Upper lobe of left lung (tissue), 6 donors: ENCODE measurements at regions not wholly inside any gene's neighbourhood (a gene's known extent, or its start where the extent isn't known, plus 50 kb on each side); places are given as distances from the start of the nearest gene placed in this dataset.

Experiments
- ATAC-seq, 2 donors: fragments of 200-7000 bp; cut with Tn5 transposase; one replicate each; pipeline ENCODE4 v1.9.1; 2022; ENCODE audit warnings: mild to moderate bottlenecking in 2 of 2, moderate library complexity in 2 of 2; ENCODE audit not compliant: low FRiP score in 2 of 2
- DNase-seq, 2 donors: peaks; one replicate each; pipeline ENCODE4 v3.0.0-alpha.2; 2019 to 2020
- H3K27ac ChIP-seq, 4 donors: fragments of 200-600 bp; sonication (generic); one replicate each; pipeline ENCODE4 v1.5.1; 2016 to 2019
- H3K27me3 ChIP-seq, 4 donors: fragments of 200-600 bp; sonication (generic); one replicate each; pipeline ENCODE4 v1.5.1; 2017 to 2019
- H3K36me3 ChIP-seq, 4 donors: fragments of 200-600 bp; sonication (generic); one replicate each; pipeline ENCODE4 v1.5.1; 2016 to 2019
- H3K4me1 ChIP-seq, 4 donors: fragments of 200-600 bp; sonication (generic); one replicate each; pipeline ENCODE4 v1.5.1; 2018 to 2019
- H3K4me3 ChIP-seq, 4 donors: fragments of 200-600 bp; sonication (generic); one replicate each; pipeline ENCODE4 v1.5.1; 2017 to 2019; ENCODE audit warnings: mild to moderate bottlenecking in 2 of 4, moderate library complexity in 1 of 4
- H3K9me3 ChIP-seq, 4 donors: fragments of 200-600 bp; sonication (generic); one replicate each; pipeline ENCODE4 v1.5.1; 2018 to 2019
- EP300 ChIP-seq, 4 donors: sonication (generic); formaldehyde crosslinking; IDR thresholded peaks; one replicate each; pipeline ENCODE4 v1.5.1; 2017; ENCODE audit warnings: antibody characterized with exemption in 4 of 4, control low read depth in 2 of 4
- POLR2A ChIP-seq, 4 donors: fragments of 450-650 bp; IDR thresholded peaks; one replicate each; pipeline ENCODE4 v1.5.1; 2016 to 2017; ENCODE audit warnings: antibody characterized with exemption in 4 of 4, mild to moderate bottlenecking in 2 of 4
- POLR2AphosphoS5 ChIP-seq, 2 donors: sonication (generic); formaldehyde crosslinking; IDR thresholded peaks; one replicate each; pipeline ENCODE4 v1.5.1; 2017; ENCODE audit warnings: antibody characterized with exemption in 2 of 2
- WGBS, 2 donors: methylation state at CpG; one replicate each; pipeline ENCODE4 v1.1.5; 2017 to 2018; 5-methylcytosine and 5-hydroxymethylcytosine counted together
- TF ChIP-seq, protein P1 (sequence below), 6 experiments: fragments of 450-650 bp in 4 of 6; fragments of 200-600 bp in 2 of 6; sonication (generic) in 2 of 6; IDR thresholded peaks; one replicate each; pipeline ENCODE4 v1.5.1; 2016 to 2019; ENCODE audit warnings: antibody characterized with exemption in 6 of 6
- donor health status: DM: no; HTN: no; CAD: no; lungs with moderate emphysema.
- donor health status: DM: no; HTN: yes; CAD: no; lungs with severe emphysema.

DNA sequence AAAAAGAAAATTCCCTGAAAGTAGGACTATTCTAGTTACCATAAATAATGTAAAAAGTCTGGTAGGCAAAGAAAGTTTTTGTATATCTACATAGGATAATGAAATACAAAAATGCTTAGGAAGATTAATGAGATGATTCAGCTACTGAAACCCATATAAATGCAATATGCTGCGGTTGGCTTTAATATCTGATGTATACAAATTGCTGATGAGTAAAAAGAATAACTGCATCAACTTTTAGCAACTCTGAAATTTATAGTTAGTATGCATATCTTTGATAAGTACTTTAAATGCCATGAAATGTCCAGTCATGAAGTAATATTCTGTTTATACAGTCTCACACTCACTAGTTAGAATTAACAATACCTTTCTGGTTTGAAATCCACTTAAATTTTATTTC lies 404.8 kb downstream of the TLL1 start:
- no peak overlapping the region for H3K4me3 ChIP-seq
- WGBS, 2 donors: 84 to 93% methylated on average over 1 of the region's 1 CpG
- H3K4me1 ChIP-seq: no peaks in the 10 kb centered on the region
- no peaks in the 10 kb centered on the region for H3K9me3 ChIP-seq
- ATAC-seq (no peak), DNase-seq (no peak)
- H3K27me3 ChIP-seq: no peaks in the 10 kb centered on the region
- H3K27ac ChIP-seq: no peak overlapping the region
- TF ChIP-seq POLR2A (IDR thresholded peaks at IDR 0.05) (no peak), POLR2AphosphoS5 (IDR thresholded peaks at IDR 0.05) (no peak), EP300 (IDR thresholded peaks at IDR 0.05) (no peak)
- TF ChIP-seq, protein P1, sequence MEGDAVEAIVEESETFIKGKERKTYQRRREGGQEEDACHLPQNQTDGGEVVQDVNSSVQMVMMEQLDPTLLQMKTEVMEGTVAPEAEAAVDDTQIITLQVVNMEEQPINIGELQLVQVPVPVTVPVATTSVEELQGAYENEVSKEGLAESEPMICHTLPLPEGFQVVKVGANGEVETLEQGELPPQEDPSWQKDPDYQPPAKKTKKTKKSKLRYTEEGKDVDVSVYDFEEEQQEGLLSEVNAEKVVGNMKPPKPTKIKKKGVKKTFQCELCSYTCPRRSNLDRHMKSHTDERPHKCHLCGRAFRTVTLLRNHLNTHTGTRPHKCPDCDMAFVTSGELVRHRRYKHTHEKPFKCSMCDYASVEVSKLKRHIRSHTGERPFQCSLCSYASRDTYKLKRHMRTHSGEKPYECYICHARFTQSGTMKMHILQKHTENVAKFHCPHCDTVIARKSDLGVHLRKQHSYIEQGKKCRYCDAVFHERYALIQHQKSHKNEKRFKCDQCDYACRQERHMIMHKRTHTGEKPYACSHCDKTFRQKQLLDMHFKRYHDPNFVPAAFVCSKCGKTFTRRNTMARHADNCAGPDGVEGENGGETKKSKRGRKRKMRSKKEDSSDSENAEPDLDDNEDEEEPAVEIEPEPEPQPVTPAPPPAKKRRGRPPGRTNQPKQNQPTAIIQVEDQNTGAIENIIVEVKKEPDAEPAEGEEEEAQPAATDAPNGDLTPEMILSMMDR (IDR thresholded peaks at IDR 0.05): no peak
- H3K36me3 ChIP-seq: no peaks in the 10 kb centered on the region

DNA sequence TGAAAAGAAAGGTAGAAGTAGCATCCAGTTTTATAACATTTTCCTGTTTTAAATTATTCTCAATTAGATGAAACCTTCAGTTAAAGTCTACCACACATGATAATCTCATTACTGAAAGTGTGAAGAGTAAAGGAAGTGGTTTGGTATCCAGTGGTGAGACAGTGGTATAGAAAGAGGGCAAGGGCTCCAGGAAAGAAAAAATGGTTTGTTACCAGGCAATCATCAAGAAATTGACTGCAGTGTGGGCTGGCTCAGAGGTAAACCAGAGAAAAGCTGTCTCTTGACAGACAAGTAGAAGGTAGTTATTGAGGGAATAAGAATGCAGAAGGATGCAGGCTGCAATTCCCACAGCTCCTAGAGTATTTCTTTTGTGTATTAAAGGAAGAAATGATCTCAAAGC lies 406.2 kb downstream of the TLL1 start:
- no peak overlapping the region for H3K27ac ChIP-seq
- no peak overlapping the region for H3K4me3 ChIP-seq
- ATAC-seq: no peak
- no peak for DNase-seq
- H3K27me3 ChIP-seq: no peaks in the 10 kb centered on the region
- no peaks in the 10 kb centered on the region for H3K36me3 ChIP-seq
- TF ChIP-seq, protein P1 (IDR thresholded peaks at IDR 0.05): no peak
- TF ChIP-seq POLR2A (IDR thresholded peaks at IDR 0.05) (no peak), EP300 (IDR thresholded peaks at IDR 0.05) (no peak), POLR2AphosphoS5 (IDR thresholded peaks at IDR 0.05) (no peak)
- H3K4me1 ChIP-seq: no peaks in the 10 kb centered on the region
- no peaks in the 10 kb centered on the region for H3K9me3 ChIP-seq

DNA sequence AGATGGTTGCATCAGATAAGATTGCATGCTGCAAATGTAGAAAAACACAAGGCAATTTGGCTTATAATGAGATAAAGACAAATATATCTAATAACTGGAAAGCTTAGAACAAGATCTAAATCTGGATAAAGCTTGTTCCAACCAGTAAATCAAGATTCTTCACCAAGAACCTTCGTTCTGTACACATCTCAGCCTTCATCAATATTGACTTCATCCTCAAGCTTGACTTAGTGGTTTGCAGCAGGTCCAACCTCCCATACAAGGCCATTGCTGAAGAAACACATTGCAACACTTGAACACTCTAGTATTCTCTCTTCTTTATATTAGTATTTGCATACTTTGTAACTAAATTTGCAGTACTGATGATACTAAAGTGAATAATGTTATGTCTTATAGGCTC lies 407.6 kb downstream of the TLL1 start:
- Histone ChIP-seq H3K27me3 (no peaks in the 10 kb centered on the region), H3K27ac (no peak overlapping the region), H3K4me3 (no peak overlapping the region), H3K4me1 (no peaks in the 10 kb centered on the region), H3K9me3 (no peaks in the 10 kb centered on the region), H3K36me3 (no peaks in the 10 kb centered on the region)
- WGBS, 2 donors: 20 to 37% methylated on average over 1 of the region's 1 CpG
- TF ChIP-seq EP300 (IDR thresholded peaks at IDR 0.05) (no peak), POLR2AphosphoS5 (IDR thresholded peaks at IDR 0.05) (no peak), POLR2A (IDR thresholded peaks at IDR 0.05) (no peak)
- TF ChIP-seq, protein P1 (IDR thresholded peaks at IDR 0.05): no peak
- DNase-seq (no peak), ATAC-seq (no peak)

DNA sequence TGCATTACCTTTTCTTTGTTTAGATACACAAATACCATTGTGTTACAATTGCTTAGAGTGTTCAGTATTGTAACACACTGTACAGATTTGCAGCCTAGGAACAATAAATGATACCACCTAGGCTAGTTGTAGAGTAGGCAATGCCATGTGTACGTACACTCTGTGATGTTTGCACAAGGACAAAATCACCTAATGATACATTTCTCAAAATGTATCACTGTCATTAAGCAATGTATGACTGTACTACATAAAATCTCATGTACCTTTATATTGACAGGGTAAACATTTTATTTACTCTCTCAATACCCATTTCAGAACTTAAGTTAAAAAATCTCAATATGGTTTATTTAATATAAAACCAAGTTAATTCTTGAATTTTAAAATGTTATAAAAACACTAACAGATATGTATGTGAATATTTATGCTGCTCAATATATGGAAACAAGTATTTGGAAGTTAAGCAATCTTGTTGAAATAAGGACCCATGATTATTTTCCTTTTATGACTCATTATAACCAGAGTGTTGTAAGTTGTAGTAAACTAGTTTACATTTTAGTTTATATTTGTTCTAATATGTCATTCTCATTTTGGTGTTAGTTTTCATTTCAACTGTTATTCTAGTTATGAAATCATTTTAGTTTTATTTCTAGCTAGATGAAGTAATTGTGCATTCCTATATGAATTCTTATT lies 409.2 kb downstream of the TLL1 start:
- Histone ChIP-seq H3K27ac (no peak overlapping the region), H3K27me3 (no peaks in the 10 kb centered on the region), H3K4me3 (no peak overlapping the region), H3K9me3 (no peaks in the 10 kb centered on the region), H3K4me1 (no peaks in the 10 kb centered on the region), H3K36me3 (no peaks in the 10 kb centered on the region)
- 0 to 84% methylated on average over 1 of the region's 1 CpG for WGBS, 2 donors
- DNase-seq (no peak), ATAC-seq (no peak)
- TF ChIP-seq POLR2AphosphoS5 (IDR thresholded peaks at IDR 0.05): no peak
- TF ChIP-seq, protein P1 (IDR thresholded peaks at IDR 0.05): no peak
- no peak for TF ChIP-seq EP300 (IDR thresholded peaks at IDR 0.05)
- TF ChIP-seq POLR2A (IDR thresholded peaks at IDR 0.05): no peak

DNA sequence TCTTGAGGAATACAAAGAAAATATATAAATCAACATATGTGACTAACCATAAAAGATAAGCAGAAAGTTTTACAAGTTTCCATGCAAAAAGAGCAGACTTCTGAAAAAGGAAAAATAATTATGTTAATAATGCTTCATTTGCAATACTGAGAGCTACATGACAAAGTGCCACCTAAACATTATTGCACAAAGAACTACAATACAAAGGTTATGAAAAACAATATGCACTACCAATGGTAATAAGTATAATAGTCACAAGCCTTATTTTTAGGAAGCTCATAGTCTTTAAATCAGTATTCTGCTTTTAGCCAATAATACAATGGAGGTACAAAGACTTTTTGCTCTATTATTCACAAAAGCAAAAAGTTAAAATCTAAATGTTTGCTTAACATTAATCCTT lies 411.2 kb downstream of the TLL1 start:
- ATAC-seq (no peak), DNase-seq (no peak)
- H3K27ac ChIP-seq: no peak overlapping the region
- H3K9me3 ChIP-seq: no peaks in the 10 kb centered on the region
- H3K27me3 ChIP-seq: no peaks in the 10 kb centered on the region
- H3K4me3 ChIP-seq: no peak overlapping the region
- no peaks in the 10 kb centered on the region for H3K36me3 ChIP-seq
- no peaks in the 10 kb centered on the region for H3K4me1 ChIP-seq
- TF ChIP-seq POLR2A (IDR thresholded peaks at IDR 0.05) (no peak), POLR2AphosphoS5 (IDR thresholded peaks at IDR 0.05) (no peak), EP300 (IDR thresholded peaks at IDR 0.05) (no peak)
- TF ChIP-seq, protein P1 (IDR thresholded peaks at IDR 0.05): no peak
